ENCODE measurements at regions not wholly inside any gene's neighbourhood (a gene's known extent, or its start where the extent isn't known, plus 50 kb on each side); places are given as distances from the start of the nearest gene placed in this dataset.

DNA sequence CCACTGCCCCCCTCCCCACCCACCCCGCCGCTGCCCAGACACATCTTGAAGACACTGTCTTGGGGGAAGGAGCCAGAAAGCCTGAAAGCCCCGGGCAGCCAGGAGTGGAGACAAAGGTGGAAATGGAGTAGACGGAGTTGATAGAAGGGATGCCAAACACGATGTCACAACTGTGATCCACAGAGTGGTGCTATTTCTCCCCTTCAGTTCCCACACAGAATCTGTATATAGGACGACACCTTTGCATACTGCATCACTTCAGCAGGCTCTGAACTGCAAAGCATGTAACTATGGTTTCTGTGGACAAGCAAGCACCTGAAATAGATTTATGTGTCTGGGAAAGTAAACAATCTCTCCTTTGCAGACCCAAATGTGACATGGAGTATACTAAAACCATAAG, 56.4 kb upstream of the F13A1 start:
- DNase-seq (ENCODE audit: low spot score): no peak

DNA sequence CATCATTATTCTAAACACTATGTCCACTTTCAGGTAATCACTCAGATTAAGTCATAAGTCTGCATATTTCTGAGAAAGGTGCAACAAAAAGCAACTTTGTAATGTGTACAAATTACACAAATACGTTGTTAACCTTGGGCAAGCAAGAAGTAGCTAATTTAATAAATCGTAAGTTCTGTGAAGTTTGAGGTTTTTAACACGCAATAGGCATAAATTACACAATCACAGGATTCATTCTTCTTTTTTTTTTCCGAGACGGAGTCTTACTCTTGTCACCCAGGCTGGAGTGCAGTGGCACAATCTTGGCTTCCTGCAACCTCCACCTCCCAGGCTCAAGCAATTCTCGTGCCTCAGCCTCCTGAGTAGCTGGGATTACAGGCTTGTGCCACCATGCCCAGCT, 57.2 kb upstream of the F13A1 start:
- DNase-seq (ENCODE audit: low spot score): no peak

DNA sequence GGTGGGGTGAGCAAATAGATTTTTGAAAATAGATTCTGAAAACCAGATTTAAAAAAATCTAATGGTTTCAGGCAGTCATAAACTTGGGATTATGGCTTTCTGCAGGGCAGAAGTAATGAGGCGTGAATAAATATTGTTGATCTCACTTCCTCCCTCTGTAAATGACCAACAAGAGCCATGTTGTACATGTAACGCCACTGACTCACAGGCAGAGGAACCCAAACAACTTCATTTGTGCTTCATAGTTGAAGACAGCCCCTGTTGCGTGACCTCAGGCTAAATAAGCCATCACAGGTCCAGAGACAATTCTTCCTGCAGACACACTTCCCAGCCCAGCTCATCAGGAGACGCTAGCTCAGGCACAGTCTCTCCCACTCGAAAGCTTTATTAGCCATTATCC, 59.1 kb upstream of the F13A1 start:
- DNase-seq (ENCODE audit: low spot score): no peak

DNA sequence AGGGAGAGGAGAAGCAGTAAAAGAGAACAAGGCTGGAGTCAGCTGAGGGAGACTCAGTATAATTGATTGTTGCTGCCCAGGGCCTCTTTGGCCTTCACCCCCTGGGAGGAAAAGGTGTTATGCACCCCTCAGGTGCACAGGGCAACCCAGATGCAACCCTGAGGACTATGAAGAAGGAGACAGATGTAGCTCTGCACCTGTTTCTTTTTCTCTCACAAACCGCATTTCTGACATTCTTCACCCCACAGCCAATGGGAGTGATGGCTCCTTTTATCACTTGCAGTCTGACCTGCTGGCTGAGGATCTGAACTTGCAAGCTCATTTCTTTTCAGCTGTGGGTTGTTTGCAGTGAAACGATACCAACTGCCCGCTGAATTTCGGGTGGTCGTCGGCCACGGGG, 64.1 kb upstream of the F13A1 start:
- no peak for DNase-seq (ENCODE audit: low spot score)

GRCh38 chr6:6386010-6386409, 65.5 kb upstream of the F13A1 start:
- DNase-seq (ENCODE audit: low spot score): no peak

DNA sequence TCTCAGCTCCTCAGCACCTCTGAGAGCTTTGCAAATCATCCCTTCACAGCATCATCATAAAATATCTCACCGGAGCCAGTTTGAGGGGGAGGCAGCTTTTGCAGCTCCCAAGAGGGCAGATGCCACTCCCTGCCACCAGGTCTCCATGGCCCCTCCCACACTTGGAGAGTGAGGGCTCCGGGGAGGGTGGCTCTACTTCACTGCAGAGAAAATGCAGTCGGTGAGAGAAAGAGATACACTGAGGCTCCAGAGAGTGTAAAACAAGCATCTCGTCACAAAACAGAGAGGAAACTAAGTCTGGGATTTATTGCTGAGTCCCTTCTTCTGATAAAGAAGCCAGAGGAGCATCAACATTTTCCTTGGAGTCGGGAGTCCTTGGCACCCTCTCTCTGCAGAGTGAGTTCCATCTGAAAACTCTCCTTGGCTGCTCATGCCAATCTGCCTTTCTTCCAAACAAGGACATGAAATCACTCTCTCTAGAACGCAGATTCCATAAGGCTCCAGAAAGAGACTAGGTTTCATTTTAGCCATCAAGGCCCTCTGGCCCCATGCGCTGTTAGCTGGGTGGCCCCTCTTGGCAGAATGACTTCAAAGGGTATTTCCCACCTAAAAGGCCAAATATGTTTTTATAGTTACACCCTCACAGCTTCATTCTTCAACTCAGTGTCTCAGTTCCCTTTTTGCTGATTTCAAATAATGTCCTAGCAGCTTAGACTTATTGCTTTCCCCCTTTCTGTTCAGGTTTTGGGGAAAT, 70.6 kb upstream of the F13A1 start:
- DNase-seq (ENCODE audit: low spot score): no peak

DNA sequence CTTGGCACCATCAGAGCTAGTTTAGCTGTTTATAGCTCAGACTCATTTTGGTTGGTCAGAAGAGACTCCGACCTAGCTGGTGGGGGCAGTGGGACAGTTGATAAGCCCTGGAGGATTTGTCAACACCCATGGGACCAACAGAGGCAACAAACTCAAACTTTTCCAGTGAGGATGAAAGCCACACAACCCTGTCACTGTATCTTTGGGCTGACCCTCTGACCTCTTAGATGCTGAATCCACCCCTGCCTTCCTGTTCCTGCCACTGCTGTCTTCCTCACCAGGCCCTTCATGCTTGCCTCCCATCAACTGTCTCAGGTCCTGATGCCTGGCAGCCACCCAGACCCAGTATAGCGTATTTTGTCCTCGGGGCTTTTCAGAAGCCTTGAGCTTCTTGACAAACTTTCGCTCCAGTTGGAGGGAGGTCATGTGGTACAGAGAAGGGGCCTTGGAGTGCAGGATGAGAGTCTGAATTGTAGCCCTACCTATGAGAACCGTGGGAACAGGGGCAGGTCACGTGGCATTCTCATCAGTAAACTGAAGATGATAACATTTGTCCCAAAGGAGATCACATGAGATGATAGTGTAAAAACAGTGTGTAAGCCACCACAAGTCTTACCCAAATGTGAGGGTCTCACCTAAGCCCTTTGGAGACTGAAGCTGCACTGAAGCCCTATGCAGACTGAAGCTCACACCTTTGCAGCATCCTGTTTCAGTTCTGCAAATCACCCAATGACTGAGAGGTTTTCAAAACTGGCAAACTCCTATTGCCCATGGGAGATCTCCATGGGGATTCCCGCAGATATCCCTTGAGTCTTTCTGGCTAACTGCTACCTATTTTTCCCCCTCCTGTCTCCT, 72.0 kb upstream of the F13A1 start:
- no peak for DNase-seq (ENCODE audit: low spot score)

- DNase-seq (ENCODE audit: low spot score): no peak
These were observed 72.6 kb upstream of the F13A1 start for GRCh38 chr6:6393069-6393529.

GRCh38 chr6:6395581-6396197, 75.2 kb upstream of the F13A1 start:
- no peak for DNase-seq (ENCODE audit: low spot score)

- DNase-seq (ENCODE audit: low spot score): no peak
These were observed 77.4 kb upstream of the F13A1 start for GRCh38 chr6:6397842-6398241.

DNA sequence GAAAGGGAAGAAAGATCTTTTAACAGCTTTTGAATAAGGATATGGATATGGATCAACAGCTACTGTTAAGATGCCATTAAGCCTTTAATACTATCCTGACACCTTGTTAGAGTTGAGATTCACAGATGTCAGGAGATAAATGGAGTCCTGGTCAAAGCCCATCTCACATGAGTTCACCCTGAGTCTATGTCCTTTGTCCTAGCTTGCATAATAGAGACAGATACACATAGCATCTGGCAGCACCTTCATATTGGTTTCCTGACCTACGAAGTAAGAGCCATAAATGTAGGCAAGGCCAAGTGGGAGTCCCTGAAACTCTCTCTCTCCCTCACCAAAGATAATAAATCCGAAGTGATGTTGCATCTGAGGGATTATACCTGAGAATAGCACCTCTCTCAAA, 79.1 kb upstream of the F13A1 start:
- DNase-seq (ENCODE audit: low spot score): no peak

GRCh38 chr6:6401401-6401800, 80.9 kb upstream of the F13A1 start:
- no peak for DNase-seq (ENCODE audit: low spot score)

- no peak for DNase-seq (ENCODE audit: low spot score)
These were observed 81.5 kb upstream of the F13A1 start for GRCh38 chr6:6402006-6402405.

- DNase-seq (ENCODE audit: low spot score): no peak
These were observed 82.1 kb upstream of the F13A1 start for GRCh38 chr6:6402591-6402990.

- DNase-seq (ENCODE audit: low spot score): no peak
These were observed 84.6 kb upstream of the F13A1 start for GRCh38 chr6:6405031-6405430.

- DNase-seq (ENCODE audit: low spot score): no peak
These were observed 85.7 kb upstream of the F13A1 start for GRCh38 chr6:6405997-6406714.

DNA sequence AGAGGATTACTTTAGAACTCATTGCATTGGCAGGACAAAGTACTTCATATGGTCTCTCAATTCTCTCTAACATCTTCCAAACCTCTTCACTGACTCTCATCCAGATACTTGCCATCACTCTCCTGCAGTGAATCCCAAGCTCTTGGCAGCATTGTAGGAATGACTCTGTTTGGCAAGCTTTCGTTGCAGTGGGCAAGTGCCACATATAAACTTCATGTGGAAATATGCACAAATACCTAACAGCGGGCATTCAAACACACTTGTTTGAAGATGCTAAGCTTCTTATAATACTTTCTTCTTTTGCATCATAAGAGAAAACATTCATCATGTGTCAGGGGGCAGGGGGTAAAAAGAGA, 86.2 kb upstream of the F13A1 start:
- no peak for DNase-seq (ENCODE audit: low spot score)

- DNase-seq (ENCODE audit: low spot score): no peak
These were observed 86.7 kb upstream of the F13A1 start for GRCh38 chr6:6407071-6407741.

DNA sequence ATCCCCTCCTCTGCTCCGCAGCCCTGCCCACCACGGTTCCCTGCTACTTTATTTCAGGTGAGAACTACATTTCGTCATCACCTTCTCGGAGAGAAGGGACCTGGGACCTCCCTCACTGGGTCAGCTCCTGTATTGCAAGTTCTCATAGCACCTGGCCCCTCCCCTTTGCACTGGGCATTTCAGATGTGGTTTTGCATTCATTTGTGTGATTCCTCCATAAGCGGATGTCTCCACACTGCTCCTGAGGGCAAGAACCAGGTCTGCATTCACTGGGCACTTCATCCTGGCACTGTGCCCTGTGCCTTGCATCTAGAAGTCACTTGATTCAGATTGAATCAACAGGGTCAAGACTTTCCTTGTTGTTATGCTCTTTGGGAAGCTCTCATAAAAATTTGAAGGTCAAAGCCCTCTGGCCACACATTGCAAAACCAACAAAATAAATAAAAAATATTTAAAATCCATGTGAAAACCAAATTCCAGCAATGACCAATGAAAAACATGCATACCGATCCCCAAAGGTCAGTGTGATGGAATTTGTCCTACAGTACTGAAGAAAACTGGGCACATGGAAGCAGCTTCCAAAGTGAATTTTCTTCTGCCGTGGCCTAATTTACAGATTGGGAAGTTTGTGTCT, 89.1 kb upstream of the F13A1 start:
- no peak for DNase-seq (ENCODE audit: low spot score)

- no peak for DNase-seq (ENCODE audit: low spot score)
These were observed 90.7 kb upstream of the F13A1 start for GRCh38 chr6:6411115-6411514.

DNA sequence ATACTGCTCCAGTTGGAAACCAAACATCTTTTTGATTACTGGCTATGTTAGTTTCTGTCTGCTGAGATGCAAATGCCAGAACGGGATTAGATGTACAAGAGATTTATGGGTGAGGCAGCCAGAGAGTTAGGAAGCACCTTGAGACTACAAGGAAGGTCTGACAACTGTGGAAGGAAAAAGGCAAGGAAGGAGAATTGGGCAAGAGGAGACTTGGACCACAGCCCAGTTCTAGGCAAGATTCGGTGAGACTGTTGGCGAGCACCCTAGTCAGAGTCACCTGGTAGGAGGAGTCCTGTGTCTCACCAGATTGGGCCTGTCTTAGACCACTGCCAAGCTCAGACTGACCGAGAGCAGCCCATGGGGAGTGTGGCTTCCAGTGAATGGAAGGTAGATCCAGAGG, 91.8 kb upstream of the F13A1 start:
- DNase-seq (ENCODE audit: low spot score): no peak
